SK-N-DZ (cell line): ENCODE measurements at regions not wholly inside any gene's neighbourhood (a gene's known extent, or its start where the extent isn't known, plus 50 kb on each side); places are given as distances from the start of the nearest gene placed in this dataset.

ENCODE experiments used
- DNase-seq: peaks from one replicate; pipeline ENCODE4 v3.0.0-alpha.2; 2015; ENCODE audit warnings: low spot score
- small RNA-seq, 2 experiments: library from RNA; depleted of rRNA; stranded (forward); fragments of <200 nt; gene quantifications; one replicate each; pipeline ENCODE3, GENCODE V24; 2014

DNA sequence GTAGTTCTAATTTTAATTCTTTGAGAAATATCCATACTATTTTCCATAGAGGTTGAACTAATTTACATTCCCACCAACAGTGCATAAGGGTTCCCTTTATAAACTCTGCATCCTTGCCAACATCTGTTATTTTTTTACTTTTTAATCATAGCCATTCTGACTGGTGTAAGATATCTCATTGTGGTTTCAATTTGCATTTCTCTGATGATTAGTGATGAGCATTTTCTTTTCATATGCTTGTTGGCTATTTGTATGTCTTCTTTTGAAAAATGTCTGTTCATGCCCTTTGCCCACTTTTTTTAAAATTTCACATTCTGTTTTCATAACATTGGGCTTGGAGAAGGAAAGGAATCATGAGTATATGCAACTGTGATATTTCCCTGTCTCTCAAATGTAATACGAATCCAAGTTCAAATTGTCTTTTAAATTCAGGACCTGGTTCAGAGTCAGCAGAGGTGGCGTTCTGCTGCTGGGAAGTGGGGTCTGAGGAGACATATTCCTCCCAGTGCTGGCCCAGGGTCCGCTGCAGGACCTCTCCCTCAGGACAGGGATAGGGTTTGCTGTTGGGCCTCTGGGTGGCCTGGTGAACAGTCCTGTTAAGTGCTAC lies 81.2 kb upstream of the ETV6 start:
- no peak for DNase-seq

DNA sequence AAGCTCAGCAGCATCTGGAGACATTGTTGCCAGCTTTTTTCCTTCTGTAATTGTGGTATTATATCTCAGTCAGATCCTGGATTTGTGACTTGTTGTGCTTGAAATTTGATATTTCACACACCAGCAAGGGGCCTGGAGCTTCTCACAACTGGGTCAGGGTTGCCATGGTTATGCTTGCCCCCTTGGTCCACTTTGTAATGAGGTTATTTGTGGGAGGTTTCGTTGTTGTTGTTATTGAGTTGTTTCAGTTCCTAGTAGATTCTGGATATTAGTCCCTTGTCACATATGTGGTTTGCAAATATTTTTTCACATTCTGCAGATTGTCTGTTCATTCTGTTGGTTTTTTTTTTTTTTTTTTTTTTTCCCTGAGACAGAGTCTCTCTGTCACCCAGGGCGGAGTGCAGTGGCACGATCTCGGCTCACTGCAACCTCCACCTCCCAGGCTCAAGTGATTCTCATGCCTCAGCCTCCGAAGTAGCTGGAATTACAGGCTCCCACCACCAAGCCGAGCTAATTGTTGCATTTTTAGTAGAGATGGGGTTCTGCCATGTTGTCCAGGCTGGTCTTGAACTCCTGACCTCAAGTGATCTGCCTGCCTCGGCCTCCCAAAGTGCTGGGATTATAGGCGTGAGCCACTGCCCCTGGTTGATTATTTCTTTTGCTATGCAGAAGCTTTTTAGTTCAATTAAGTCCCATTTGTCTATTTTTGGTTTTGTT lies 80.6 kb upstream of the ETV6 start:
- DNase-seq: no peak

DNA sequence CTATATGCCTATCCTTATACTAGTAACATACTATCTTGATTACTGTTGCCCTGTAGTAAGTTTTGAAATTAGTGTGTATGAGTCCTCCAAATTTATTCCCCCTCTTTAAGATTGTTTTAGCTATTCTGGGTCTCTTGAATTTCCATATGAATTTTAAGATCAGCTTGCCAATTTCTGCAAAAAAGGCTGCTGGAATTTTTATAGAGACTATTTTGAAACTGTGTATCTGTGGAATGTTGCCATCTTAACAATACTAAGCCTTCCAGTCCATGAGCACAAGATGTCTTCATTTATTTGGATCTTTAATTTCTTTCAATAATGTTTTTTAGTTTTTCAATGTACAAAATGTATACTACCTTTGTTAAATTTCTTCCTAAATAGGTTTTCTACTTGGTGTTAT lies 79.8 kb upstream of the ETV6 start:
- no peak for DNase-seq

DNA sequence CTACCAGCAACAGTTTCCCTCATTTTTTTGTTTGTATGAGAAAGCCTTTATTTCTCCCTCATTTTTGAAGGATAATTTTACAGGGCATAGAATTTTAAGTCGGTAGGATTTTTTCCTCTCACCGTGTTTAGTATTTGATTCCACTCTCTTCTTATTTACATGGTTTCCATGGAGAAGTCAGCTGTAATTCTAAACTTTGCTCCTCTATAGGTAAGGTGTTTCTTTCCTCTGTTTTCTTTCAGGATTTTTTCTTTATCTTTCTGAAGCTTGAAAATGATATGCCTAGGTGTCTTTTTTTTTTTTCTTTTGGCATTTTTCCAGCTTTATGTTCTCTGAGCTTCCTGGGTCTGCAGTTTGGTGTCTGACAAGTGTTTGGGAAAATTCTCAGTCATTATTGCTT lies 75.6 kb upstream of the ETV6 start:
- no peak for DNase-seq

DNA sequence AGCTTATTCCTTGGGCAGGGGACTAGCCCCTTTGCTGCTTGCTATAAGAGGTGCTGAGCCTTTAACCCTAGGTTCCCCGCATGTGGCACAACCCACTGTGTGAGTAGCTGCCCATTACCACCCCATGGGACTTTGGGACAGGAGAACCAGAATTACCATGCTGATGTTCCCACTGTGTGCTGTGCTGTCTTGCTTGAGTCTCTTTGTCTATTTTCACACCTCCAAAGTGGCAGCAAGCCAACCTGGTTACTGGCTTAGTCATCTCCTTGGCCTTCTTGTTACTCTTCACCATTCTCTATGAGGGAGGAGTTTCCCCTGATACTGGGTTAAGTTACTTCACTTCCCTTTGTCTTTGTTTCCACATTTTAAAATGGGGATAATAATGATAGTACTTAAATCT lies 73.4 kb upstream of the ETV6 start:
- no peak for DNase-seq

DNA sequence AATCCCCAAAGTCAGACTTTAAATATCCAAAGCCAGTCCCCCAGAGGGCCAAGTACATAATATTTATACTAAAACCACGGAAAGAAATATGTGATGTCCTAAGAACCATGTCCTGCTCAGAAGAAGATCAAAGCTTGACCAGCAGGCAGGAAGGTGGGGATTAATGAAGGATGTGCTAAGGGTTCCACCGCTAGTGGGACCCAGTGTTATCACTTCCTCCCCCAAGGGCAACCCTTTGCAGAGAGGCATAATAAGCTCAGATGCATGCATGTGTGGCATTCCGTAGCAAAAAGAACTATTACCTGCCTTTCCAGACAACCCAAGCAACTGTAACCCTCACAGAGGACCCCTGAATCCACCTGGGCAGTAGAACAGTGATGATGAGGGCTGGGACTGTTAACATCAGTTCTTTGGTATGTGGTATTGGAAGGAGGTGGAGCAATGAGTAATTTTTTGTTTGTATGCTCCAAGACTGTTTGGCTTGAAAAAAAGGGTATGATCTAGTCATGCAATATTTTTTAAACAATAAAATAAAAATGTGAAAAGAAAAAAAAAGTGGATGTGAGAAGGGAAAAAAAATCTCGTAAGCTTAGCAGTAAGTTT lies 71.7 kb upstream of the ETV6 start:
- no peak for DNase-seq

DNA sequence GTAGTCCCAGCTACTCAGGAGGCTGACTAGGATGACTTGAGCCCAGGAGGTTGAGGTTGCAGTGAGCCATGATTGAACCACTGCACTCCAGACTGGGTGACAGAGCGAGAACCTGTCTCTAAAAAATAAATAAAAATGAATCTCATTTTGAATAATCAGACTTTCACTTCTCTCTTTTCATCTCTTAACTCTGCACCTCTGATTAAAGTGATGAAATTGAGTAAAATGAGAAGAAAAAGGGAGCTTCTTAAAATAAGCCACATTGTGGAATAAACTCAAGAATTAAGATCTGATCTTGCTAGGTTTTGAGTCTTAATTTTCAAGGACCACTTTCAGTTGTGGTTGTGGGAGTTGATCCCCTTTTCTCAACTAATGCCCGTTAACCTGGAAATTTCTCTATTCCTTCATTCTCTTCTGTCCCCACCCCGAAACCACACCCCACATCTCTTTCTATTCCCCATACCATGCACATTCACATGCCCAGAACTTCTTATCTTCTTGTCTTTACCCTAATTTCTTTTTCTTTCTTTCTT lies 70.9 kb upstream of the ETV6 start:
- DNase-seq: no peak

DNA sequence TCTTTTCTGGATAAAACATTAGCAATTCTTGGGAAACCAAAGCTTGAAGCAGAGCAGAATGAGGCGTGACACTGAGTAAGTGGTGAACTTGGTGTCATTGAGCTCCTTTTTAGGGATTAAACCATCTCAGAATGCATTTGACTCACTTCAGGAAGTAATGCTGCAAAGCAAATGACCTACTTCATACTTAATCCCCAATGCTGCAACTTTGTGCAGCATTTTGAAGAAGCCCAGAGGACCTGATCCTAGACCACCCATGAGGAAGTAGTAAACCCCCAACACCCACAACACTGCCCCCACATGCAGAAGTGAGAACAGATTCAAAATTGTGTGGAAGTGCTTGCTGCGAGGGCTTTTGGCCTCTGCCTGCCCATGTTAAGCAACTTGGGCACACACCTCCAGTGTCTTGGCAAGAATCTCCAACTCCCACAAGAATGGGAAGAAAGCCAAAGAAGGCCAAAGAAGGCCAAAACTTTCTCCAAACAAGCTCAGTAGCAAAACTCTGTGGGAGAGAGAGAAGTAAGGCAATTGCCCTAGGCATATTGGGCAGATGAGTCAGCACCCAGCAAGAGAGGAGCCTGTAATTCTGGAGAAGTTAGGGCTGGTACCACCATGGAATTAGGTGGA lies 69.2 kb upstream of the ETV6 start:
- no peak for DNase-seq

DNA sequence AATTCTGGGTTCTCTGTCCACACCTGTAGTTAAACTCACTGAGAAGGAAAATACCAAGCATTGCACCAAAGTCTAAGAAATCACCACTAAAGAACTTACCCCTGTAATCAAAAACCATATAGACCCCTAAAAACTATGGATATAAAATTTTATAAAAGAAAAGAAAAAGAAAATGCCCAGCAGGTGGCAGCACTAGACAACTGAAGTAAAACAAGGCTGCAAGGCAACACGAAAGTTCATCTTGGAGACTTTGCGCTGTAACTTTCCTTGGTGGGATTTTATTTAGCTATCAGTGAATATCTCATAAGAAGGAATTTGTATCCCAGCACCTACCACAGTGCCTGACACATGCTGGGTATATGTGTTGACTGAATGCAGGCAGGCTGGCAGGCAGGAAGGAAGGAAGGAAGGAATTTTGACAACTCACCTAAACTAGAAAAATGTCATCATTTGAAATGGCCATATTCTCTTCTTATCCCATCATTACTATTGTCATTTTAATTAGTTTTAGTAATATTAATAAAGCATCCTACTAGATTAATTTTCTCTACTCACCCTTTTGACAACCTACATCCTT lies 68.2 kb upstream of the ETV6 start:
- DNase-seq: peak; percentile 76

DNA sequence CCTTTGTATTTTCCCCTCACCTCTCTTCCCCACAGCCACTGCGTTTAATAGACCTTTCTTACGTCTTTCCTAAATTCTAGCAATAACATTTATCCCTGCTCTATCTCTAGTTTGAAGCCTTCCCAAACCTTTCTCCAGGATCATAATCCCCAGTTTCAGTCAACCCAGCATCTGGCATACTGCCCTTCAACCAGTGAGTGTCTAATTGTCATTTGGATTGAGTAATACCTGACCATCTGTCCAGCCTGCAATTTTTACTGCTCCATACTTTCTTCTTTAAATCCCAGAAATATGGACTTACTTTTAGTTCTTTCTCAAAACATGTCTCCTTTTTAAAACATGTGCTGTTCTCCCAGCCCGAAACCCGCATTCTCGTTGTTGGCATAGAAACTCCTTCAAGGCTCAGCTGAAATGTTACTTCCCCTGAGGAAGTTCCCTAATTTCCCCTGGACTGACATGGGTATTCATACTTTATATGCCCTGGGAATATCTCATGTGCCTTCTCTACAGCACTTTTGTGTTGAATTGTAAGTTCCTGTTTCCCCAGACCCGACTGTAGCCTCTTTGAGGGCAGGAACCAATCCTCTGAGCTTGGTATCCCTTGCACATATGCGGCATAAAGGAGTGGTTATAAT lies 65.1 kb upstream of the ETV6 start:
- no peak for DNase-seq

DNA sequence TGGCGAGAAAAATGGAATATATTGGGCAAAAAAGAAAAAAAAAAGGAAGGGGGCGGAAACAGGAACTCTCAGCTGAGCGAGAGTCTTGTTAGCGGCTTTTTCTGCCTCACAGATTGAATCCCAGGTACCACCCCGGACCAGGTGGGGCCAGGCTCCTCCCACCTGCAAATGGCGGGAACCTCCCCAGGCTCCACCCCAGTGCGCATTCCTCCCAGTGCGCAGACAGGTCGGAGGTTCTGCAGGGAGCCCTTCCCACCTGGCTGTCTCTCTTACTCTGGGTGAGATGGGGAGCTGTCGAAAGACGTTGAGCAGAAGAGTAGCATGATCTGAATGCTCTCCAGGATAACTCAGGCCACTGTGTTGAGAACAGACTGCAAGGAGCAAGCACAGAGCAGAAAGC lies 57.0 kb upstream of the ETV6 start:
- DNase-seq: no peak

DNA sequence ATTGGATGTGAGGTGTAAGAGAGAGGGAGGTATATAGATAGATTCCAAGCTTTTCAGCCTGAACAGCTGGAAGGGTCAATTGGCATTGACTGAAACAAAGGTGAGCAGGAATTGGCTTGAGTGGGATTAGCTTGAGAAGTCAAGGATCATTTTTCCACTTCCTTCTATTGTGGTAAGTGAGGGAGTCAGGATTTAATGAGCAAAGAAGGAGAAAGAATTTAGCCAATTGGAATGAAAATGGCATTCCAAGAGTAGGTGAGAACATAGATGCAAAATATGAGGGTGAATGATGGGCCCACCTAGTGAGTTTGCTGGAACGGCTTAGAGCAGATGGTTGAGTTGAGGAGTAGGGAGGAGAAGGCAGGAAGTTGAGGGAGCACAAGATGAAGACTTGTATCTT lies 56.5 kb upstream of the ETV6 start:
- no peak for DNase-seq

DNA sequence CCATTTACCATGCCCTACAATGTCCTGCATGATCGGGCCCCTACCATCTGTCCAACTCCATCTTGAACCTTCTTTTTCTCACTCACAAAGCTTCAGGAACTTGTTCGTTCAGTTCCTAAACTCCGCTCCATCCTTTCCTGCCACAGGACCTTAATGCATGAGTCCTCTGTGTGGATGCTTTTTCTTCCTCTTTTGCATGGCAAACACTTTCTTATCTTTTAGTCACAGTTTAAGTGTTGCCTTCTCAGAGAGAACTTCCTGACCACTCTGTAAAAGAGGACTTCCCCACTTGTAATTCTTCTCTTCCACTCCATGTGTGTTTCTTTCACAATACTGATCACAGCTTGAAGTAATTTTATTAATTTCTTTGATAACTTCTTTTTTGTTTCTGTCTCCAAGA lies 54.4 kb upstream of the ETV6 start:
- DNase-seq: no peak

DNA sequence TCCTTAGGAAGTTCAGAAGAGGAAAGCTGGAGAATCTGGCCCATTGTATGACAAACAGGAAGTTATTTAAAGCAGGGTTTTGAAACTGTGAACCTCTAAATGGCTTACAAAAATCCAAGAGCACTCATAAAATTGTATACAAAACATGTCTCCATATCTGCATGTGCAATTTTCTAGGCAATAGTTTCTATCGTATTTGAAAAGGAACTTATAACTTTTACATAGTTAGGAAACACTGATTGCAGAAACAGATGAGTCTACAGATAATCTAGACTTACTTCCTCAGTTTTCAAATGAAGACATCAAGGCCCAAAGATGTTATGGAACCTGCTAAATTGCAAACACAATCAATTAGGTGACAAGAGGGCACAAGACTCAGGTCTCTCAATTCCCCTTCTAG lies 53.3 kb upstream of the ETV6 start:
- DNase-seq: no peak

DNA sequence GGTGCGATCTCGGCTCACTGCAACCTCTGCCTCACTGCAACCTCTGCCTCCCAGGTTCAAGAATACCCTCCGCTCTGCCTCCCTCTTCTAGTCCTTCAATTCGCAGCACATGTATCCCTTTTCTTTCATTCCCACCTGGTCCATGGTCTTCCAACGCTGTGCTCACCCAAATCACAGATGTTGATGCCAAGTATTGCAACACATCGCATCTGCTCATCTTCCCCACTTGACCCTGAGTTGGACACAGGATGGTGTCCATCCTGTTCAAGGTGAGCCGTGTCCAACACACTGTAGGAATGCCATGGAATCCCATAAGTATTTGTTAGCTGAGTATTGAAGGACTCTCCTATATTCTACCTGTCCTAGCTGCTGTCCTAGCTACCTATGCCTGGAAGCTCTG lies 50.6 kb upstream of the ETV6 start:
- no peak for DNase-seq

Small RNAs in the stretch of these regions (small RNA-seq; reads per million reads assigned to genes)
- 0 reads per million in 2 experiments for gene AC007450.3
- 0 reads per million in 2 experiments for gene HIGD1AP8
- 0 to 0.09 reads per million in 2 experiments for gene RNU7-60P
